ENCODE measurements at regions not wholly inside any gene's neighbourhood (a gene's known extent, or its start where the extent isn't known, plus 50 kb on each side); places are given as distances from the start of the nearest gene placed in this dataset.

DNA sequence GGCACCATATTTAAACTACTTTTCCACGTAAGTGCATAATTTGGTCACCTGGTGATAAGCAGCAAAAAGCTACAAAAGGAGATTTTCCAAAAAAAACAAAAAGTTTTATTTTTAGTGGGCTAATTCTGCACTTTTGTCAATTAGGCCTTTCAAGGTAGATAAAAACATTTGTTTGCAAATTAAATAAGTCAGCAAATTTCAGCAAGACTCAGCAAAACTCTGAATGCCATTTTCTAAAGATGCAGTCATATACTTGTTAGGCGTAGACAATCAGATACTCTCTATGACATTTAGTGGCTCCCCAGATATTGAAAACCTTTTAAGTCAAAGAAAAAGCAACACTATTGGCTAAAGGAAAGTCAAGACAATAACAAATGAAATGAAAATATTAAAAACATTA, 400.2 kb upstream of the GOLIM4 start:
- no peak overlapping the region for H3K4me3 ChIP-seq
- no peak overlapping the region for H3K27ac ChIP-seq (ENCODE audit: low read depth)
- TF ChIP-seq ZNF331 (CRISPR knock-in tag; IDR thresholded peaks at IDR 0.05; ENCODE audit: low read depth), result no peak
- TF ChIP-seq, protein P1, sequence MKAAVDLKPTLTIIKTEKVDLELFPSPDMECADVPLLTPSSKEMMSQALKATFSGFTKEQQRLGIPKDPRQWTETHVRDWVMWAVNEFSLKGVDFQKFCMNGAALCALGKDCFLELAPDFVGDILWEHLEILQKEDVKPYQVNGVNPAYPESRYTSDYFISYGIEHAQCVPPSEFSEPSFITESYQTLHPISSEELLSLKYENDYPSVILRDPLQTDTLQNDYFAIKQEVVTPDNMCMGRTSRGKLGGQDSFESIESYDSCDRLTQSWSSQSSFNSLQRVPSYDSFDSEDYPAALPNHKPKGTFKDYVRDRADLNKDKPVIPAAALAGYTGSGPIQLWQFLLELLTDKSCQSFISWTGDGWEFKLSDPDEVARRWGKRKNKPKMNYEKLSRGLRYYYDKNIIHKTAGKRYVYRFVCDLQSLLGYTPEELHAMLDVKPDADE (IDR thresholded peaks at IDR 0.05), result no peak
- no peak for TF ChIP-seq JUNB (IDR thresholded peaks at IDR 0.05; ENCODE audit: unreplicated experiment)
- TF ChIP-seq EZH2phosphoT487 (IDR thresholded peaks at IDR 0.05; ENCODE audit: unreplicated experiment), result no peak
- TF ChIP-seq, protein P2, sequence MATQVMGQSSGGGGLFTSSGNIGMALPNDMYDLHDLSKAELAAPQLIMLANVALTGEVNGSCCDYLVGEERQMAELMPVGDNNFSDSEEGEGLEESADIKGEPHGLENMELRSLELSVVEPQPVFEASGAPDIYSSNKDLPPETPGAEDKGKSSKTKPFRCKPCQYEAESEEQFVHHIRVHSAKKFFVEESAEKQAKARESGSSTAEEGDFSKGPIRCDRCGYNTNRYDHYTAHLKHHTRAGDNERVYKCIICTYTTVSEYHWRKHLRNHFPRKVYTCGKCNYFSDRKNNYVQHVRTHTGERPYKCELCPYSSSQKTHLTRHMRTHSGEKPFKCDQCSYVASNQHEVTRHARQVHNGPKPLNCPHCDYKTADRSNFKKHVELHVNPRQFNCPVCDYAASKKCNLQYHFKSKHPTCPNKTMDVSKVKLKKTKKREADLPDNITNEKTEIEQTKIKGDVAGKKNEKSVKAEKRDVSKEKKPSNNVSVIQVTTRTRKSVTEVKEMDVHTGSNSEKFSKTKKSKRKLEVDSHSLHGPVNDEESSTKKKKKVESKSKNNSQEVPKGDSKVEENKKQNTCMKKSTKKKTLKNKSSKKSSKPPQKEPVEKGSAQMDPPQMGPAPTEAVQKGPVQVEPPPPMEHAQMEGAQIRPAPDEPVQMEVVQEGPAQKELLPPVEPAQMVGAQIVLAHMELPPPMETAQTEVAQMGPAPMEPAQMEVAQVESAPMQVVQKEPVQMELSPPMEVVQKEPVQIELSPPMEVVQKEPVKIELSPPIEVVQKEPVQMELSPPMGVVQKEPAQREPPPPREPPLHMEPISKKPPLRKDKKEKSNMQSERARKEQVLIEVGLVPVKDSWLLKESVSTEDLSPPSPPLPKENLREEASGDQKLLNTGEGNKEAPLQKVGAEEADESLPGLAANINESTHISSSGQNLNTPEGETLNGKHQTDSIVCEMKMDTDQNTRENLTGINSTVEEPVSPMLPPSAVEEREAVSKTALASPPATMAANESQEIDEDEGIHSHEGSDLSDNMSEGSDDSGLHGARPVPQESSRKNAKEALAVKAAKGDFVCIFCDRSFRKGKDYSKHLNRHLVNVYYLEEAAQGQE (IDR thresholded peaks at IDR 0.05; ENCODE audit: unreplicated experiment), result no peak
- TF ChIP-seq, protein P3, sequence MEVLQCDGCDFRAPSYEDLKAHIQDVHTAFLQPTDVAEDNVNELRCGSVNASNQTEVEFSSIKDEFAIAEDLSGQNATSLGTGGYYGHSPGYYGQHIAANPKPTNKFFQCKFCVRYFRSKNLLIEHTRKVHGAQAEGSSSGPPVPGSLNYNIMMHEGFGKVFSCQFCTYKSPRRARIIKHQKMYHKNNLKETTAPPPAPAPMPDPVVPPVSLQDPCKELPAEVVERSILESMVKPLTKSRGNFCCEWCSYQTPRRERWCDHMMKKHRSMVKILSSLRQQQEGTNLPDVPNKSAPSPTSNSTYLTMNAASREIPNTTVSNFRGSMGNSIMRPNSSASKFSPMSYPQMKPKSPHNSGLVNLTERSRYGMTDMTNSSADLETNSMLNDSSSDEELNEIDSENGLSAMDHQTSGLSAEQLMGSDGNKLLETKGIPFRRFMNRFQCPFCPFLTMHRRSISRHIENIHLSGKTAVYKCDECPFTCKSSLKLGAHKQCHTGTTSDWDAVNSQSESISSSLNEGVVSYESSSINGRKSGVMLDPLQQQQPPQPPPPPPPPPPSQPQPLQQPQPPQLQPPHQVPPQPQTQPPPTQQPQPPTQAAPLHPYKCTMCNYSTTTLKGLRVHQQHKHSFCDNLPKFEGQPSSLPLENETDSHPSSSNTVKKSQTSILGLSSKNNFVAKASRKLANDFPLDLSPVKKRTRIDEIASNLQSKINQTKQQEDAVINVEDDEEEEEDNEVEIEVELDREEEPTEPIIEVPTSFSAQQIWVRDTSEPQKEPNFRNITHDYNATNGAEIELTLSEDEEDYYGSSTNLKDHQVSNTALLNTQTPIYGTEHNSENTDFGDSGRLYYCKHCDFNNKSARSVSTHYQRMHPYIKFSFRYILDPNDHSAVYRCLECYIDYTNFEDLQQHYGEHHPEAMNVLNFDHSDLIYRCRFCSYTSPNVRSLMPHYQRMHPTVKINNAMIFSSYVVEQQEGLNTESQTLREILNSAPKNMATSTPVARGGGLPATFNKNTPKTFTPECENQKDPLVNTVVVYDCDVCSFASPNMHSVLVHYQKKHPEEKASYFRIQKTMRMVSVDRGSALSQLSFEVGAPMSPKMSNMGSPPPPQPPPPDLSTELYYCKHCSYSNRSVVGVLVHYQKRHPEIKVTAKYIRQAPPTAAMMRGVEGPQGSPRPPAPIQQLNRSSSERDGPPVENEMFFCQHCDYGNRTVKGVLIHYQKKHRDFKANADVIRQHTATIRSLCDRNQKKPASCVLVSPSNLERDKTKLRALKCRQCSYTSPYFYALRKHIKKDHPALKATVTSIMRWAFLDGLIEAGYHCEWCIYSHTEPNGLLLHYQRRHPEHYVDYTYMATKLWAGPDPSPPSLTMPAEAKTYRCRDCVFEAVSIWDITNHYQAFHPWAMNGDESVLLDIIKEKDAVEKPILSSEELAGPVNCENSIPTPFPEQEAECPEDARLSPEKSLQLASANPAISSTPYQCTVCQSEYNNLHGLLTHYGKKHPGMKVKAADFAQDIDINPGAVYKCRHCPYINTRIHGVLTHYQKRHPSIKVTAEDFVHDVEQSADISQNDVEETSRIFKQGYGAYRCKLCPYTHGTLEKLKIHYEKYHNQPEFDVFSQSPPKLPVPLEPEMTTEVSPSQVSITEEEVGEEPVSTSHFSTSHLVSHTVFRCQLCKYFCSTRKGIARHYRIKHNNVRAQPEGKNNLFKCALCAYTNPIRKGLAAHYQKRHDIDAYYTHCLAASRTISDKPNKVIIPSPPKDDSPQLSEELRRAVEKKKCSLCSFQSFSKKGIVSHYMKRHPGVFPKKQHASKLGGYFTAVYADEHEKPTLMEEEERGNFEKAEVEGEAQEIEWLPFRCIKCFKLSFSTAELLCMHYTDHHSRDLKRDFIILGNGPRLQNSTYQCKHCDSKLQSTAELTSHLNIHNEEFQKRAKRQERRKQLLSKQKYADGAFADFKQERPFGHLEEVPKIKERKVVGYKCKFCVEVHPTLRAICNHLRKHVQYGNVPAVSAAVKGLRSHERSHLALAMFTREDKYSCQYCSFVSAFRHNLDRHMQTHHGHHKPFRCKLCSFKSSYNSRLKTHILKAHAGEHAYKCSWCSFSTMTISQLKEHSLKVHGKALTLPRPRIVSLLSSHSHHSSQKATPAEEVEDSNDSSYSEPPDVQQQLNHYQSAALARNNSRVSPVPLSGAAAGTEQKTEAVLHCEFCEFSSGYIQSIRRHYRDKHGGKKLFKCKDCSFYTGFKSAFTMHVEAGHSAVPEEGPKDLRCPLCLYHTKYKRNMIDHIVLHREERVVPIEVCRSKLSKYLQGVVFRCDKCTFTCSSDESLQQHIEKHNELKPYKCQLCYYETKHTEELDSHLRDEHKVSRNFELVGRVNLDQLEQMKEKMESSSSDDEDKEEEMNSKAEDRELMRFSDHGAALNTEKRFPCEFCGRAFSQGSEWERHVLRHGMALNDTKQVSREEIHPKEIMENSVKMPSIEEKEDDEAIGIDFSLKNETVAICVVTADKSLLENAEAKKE (CRISPR knock-in tag; IDR thresholded peaks at IDR 0.05), result no peak
- TF ChIP-seq ZNF114 (CRISPR knock-in tag; IDR thresholded peaks at IDR 0.05), result no peak
- TF ChIP-seq POLR2AphosphoS5 (IDR thresholded peaks at IDR 0.05; ENCODE audit: low read depth), result no peak
- H3K9me2 ChIP-seq (ENCODE audit: insufficient read depth), result 0 out of 2 replicates have a peak, but pooled peaks cover 6% of the 10 kb centered on the region
- no peaks in the 10 kb centered on the region for H3K36me3 Mint-ChIP-seq (ENCODE audit: low read depth)
- no peaks in the 10 kb centered on the region for H3K27me3 ChIP-seq (ENCODE audit: insufficient read depth)
- peaks cover 7% of the 10 kb centered on the region; the same call in 2 of the 3 replicates for H3K4me1 Mint-ChIP-seq
- H3K27me3 Mint-ChIP-seq (ENCODE audit: insufficient read depth, low read depth, poor library complexity), result peaks cover 2% of the 10 kb centered on the region
- no peak overlapping the region for H3K4me3 Mint-ChIP-seq
- H3K36me3 ChIP-seq (ENCODE audit: insufficient read depth), result no peaks in the 10 kb centered on the region
- H3K4me1 ChIP-seq (ENCODE audit: insufficient read depth), result no peaks in the 10 kb centered on the region
- H3K4me2 ChIP-seq, result no peak overlapping the region
- no peak overlapping the region for H3K27ac Mint-ChIP-seq
- H4K20me1 ChIP-seq (replicated peaks; ENCODE audit: insufficient read depth), result no peaks in the 10 kb centered on the region
- H3F3A ChIP-seq (replicated peaks; ENCODE audit: low read depth), result no peaks in the 10 kb centered on the region
- DNase-seq (ENCODE audit: low spot score) (no peak), ATAC-seq (no peak)
- no peaks in the 10 kb centered on the region for H3K9me3 Mint-ChIP-seq
- H3K79me2 ChIP-seq (replicated peaks; ENCODE audit: insufficient read depth), result no peaks in the 10 kb centered on the region
- H2AFZ ChIP-seq, result no peak overlapping the region

Data from GM23338 (cell line).